HCT116 (cell line): ENCODE measurements at regions not wholly inside any gene's neighbourhood (a gene's known extent, or its start where the extent isn't known, plus 50 kb on each side); places are given as distances from the start of the nearest gene placed in this dataset.
"Not testable (repeated sequence)": the region's sequence is repeated elsewhere in the genome, so short reads cannot be mapped to it uniquely, and the experiment has no call there.

Source experiments
- CEBPB ChIP-seq: IDR thresholded peaks from 2 replicates; pipeline ENCODE4 v1.6.1; 2012; ENCODE audit warnings: low read depth
- EGR1 ChIP-seq: IDR thresholded peaks from 2 replicates; pipeline ENCODE4 v1.6.1; 2012; ENCODE audit warnings: low read depth
- EZH2 ChIP-seq: fragments of 200-600 bp; sonication (generic); IDR thresholded peaks from 2 replicates; pipeline ENCODE4 v1.6.1; 2017; ENCODE audit warnings: antibody characterized with exemption, mixed run types
- POLR2A ChIP-seq: IDR thresholded peaks from 2 replicates; pipeline ENCODE4 v1.7.0; 2011; ENCODE audit warnings: borderline replicate concordance; ENCODE audit not compliant: insufficient read depth, insufficient read length; ENCODE audit errors: extremely low read depth
- POLR2AphosphoS5 ChIP-seq: IDR thresholded peaks from 2 replicates; pipeline ENCODE4 v1.6.1; 2011; ENCODE audit warnings: mild to moderate bottlenecking, low read depth, low read length, moderate library complexity
- RAD21 ChIP-seq: IDR thresholded peaks from 2 replicates; pipeline ENCODE4 v1.6.1; 2012; ENCODE audit warnings: low read depth, mild to moderate bottlenecking
- SIN3A ChIP-seq: IDR thresholded peaks from 2 replicates; pipeline ENCODE4 v1.6.1; 2012; ENCODE audit warnings: low read depth
- YY1 ChIP-seq: IDR thresholded peaks from 2 replicates; pipeline ENCODE4 v1.6.1; 2011; ENCODE audit warnings: low read length, low read depth, moderate library complexity, mild to moderate bottlenecking; ENCODE audit not compliant: insufficient replicate concordance; ENCODE audit errors: extremely low read depth
- TF ChIP-seq, protein P1 (sequence below), 3 experiments: fragments of 200-600 bp in 1 of 3; sonication (generic) in 1 of 3; IDR thresholded peaks in 2 of 3; conservative IDR thresholded peaks in 1 of 3; 2 replicates each; pipeline ENCODE4 v1.5.1; 2012 to 2017; ENCODE audit warnings: low read depth in 2 of 3, low read length in 2 of 3, antibody characterized with exemption in 1 of 3, borderline replicate concordance in 1 of 3, control low read depth in 1 of 3, mild to moderate bottlenecking in 1 of 3, mixed read lengths in 1 of 3, mixed run types in 1 of 3, moderate library complexity in 1 of 3; ENCODE audit not compliant: insufficient read depth in 1 of 3
- TF ChIP-seq, protein P2 (sequence below): IDR thresholded peaks from 2 replicates; pipeline ENCODE4 v1.6.1; 2011; ENCODE audit warnings: mild to moderate bottlenecking, low read length, moderate library complexity; ENCODE audit not compliant: insufficient replicate concordance; ENCODE audit errors: extremely low read depth
- TF ChIP-seq, protein P3 (sequence below): IDR thresholded peaks from 2 replicates; pipeline ENCODE4 v1.6.1; 2012; ENCODE audit warnings: low read depth

DNA sequence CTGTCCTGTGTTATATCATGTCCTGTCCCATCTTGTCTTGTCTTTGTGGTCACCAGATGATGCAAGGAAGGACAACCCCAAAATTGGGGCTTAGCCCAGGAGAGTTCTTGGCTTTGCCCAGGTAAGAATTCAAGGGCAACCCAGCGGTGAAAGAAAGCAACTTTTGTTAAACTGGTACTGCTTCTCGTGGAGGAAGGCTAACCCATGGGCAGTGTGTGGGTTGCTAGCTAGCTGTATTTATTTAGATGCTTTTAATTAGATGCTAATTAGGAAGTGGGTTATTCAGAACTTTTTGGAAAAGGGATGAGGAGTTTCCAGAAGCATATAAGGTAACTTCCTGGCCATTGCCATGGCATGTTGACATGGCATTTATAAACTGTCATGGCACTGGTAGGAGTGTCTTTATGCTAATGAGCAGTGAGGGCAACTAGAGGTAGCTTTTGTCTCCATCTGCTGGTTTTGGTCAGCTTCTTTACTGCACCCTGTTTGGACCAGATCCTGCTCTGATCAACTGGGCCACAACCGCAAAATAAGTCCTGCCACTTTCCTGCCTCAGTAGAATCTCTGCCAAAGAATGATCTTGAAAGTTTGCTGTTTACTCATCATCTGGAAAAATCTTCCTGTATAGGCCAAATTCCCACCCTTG, 95.8 kb upstream of the FCGR1A start:
- TF ChIP-seq, protein P1, sequence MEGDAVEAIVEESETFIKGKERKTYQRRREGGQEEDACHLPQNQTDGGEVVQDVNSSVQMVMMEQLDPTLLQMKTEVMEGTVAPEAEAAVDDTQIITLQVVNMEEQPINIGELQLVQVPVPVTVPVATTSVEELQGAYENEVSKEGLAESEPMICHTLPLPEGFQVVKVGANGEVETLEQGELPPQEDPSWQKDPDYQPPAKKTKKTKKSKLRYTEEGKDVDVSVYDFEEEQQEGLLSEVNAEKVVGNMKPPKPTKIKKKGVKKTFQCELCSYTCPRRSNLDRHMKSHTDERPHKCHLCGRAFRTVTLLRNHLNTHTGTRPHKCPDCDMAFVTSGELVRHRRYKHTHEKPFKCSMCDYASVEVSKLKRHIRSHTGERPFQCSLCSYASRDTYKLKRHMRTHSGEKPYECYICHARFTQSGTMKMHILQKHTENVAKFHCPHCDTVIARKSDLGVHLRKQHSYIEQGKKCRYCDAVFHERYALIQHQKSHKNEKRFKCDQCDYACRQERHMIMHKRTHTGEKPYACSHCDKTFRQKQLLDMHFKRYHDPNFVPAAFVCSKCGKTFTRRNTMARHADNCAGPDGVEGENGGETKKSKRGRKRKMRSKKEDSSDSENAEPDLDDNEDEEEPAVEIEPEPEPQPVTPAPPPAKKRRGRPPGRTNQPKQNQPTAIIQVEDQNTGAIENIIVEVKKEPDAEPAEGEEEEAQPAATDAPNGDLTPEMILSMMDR (IDR thresholded peaks at IDR 0.05 in 2 of 3, conservative IDR thresholded peaks at IDR 0.05 in 1 of 3; ENCODE audit: borderline replicate concordance in 1 of 3, insufficient read depth in 1 of 3, low read depth in 2 of 3, low read length in 2 of 3) = not testable (repeated sequence)
- not testable (repeated sequence) for TF ChIP-seq CEBPB, POLR2A, EZH2, EGR1, POLR2AphosphoS5, YY1, RAD21, SIN3A
- TF ChIP-seq, protein P2, sequence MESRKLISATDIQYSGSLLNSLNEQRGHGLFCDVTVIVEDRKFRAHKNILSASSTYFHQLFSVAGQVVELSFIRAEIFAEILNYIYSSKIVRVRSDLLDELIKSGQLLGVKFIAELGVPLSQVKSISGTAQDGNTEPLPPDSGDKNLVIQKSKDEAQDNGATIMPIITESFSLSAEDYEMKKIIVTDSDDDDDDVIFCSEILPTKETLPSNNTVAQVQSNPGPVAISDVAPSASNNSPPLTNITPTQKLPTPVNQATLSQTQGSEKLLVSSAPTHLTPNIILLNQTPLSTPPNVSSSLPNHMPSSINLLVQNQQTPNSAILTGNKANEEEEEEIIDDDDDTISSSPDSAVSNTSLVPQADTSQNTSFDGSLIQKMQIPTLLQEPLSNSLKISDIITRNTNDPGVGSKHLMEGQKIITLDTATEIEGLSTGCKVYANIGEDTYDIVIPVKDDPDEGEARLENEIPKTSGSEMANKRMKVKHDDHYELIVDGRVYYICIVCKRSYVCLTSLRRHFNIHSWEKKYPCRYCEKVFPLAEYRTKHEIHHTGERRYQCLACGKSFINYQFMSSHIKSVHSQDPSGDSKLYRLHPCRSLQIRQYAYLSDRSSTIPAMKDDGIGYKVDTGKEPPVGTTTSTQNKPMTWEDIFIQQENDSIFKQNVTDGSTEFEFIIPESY = not testable (repeated sequence)
- TF ChIP-seq, protein P3, sequence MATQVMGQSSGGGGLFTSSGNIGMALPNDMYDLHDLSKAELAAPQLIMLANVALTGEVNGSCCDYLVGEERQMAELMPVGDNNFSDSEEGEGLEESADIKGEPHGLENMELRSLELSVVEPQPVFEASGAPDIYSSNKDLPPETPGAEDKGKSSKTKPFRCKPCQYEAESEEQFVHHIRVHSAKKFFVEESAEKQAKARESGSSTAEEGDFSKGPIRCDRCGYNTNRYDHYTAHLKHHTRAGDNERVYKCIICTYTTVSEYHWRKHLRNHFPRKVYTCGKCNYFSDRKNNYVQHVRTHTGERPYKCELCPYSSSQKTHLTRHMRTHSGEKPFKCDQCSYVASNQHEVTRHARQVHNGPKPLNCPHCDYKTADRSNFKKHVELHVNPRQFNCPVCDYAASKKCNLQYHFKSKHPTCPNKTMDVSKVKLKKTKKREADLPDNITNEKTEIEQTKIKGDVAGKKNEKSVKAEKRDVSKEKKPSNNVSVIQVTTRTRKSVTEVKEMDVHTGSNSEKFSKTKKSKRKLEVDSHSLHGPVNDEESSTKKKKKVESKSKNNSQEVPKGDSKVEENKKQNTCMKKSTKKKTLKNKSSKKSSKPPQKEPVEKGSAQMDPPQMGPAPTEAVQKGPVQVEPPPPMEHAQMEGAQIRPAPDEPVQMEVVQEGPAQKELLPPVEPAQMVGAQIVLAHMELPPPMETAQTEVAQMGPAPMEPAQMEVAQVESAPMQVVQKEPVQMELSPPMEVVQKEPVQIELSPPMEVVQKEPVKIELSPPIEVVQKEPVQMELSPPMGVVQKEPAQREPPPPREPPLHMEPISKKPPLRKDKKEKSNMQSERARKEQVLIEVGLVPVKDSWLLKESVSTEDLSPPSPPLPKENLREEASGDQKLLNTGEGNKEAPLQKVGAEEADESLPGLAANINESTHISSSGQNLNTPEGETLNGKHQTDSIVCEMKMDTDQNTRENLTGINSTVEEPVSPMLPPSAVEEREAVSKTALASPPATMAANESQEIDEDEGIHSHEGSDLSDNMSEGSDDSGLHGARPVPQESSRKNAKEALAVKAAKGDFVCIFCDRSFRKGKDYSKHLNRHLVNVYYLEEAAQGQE = not testable (repeated sequence)
